ENCODE measurements at regions not wholly inside any gene's neighbourhood (a gene's known extent, or its start where the extent isn't known, plus 50 kb on each side); places are given as distances from the start of the nearest gene placed in this dataset.

GRCh38 chr12:73067616-73068015, 795.4 kb downstream of the TRHDE start:
- H3K27me3 ChIP-seq = no peaks in the 10 kb centered on the region
- H3K9me3 ChIP-seq = no peaks in the 10 kb centered on the region
- intact Hi-C loops (cut with DNase I; ENCODE audit: low total_unique reads) = no loop called here
- WGBS, 5 donors = 84 to 90% (median 90%) methylated on average over 4 to 5 of the region's 5 CpGs
- H3K36me3 ChIP-seq = no peaks in the 10 kb centered on the region
- H3K4me3 ChIP-seq = no peak overlapping the region
- no peaks in the 10 kb centered on the region for H3K4me1 ChIP-seq
- no peak for DNase-seq
- TF ChIP-seq POLR2AphosphoS5 (IDR thresholded peaks at IDR 0.05) (no peak), POLR2A (IDR thresholded peaks at IDR 0.05) (no peak), CTCF (IDR thresholded peaks at IDR 0.05) (no peak), EP300 (IDR thresholded peaks at IDR 0.05) (no peak)
- H3K27ac ChIP-seq = no peak overlapping the region

GRCh38 chr12:73072214-73072613, 800.0 kb downstream of the TRHDE start:
- intact Hi-C loops (cut with DNase I; ENCODE audit: low total_unique reads) = no loop called here
- no peak overlapping the region for H3K27ac ChIP-seq
- no peaks in the 10 kb centered on the region for H3K36me3 ChIP-seq
- WGBS, 5 donors = 81 to 97% (median 92%) methylated on average over 4 of the region's 4 CpGs
- H3K4me3 ChIP-seq = no peak overlapping the region
- no peaks in the 10 kb centered on the region for H3K4me1 ChIP-seq
- H3K27me3 ChIP-seq = no peaks in the 10 kb centered on the region
- no peak for TF ChIP-seq POLR2A (IDR thresholded peaks at IDR 0.05)
- TF ChIP-seq POLR2AphosphoS5 (IDR thresholded peaks at IDR 0.05) = no peak
- no peak for TF ChIP-seq EP300 (IDR thresholded peaks at IDR 0.05)
- TF ChIP-seq CTCF (IDR thresholded peaks at IDR 0.05) = no peak
- DNase-seq = no peak
- H3K9me3 ChIP-seq = peaks cover 0 to 11% (median 3%) of the 10 kb centered on the region in 4 donors

GRCh38 chr12:73076760-73077159, 804.6 kb downstream of the TRHDE start:
- Histone ChIP-seq H3K36me3 (no peaks in the 10 kb centered on the region), H3K4me3 (no peak overlapping the region), H3K27ac (no peak overlapping the region), H3K4me1 (no peaks in the 10 kb centered on the region), H3K9me3 (peaks cover 0 to 11% (median 3%) of the 10 kb centered on the region in 4 donors), H3K27me3 (no peaks in the 10 kb centered on the region)
- WGBS, 5 donors = 82 to 96% (median 92%) methylated on average over 2 of the region's 2 CpGs
- TF ChIP-seq EP300 (IDR thresholded peaks at IDR 0.05) (no peak), POLR2AphosphoS5 (IDR thresholded peaks at IDR 0.05) (no peak), CTCF (IDR thresholded peaks at IDR 0.05) (no peak), POLR2A (IDR thresholded peaks at IDR 0.05) (no peak)
- no peak for DNase-seq
- intact Hi-C loops (cut with DNase I; ENCODE audit: low total_unique reads) = no loop called here

DNA sequence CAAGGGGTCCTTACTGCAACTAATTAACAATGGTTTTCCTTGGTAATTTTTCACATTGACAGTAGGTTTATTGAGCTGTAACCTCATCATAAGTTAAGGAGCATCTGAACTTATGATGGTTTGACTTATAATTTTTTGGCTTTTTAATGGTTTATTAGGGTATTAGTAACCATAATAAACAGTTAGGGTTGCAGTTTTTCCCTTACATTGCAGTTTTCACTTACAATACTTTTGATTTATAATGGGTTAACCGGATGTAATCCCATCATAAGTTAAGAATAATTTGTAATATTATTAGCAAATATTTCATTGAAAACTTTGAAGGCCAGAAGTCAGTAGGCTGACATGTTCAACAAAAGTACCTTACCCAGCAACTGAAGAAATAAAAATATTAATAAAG, 811.6 kb downstream of the TRHDE start:
- WGBS, 5 donors = 46 to 68% (median 62%) methylated on average over 1 of the region's 1 CpG
- TF ChIP-seq CTCF (IDR thresholded peaks at IDR 0.05) = no peak
- no peak for TF ChIP-seq POLR2A (IDR thresholded peaks at IDR 0.05)
- TF ChIP-seq POLR2AphosphoS5 (IDR thresholded peaks at IDR 0.05) = no peak
- TF ChIP-seq EP300 (IDR thresholded peaks at IDR 0.05) = no peak
- intact Hi-C loops (cut with DNase I; ENCODE audit: low total_unique reads) = no loop called here

More for the DNA sequence above, 811.6 kb downstream of the TRHDE start:
- H3K9me3 ChIP-seq = peaks cover 0 to 16% (median 0%) of the 10 kb centered on the region in 4 donors
- no peaks in the 10 kb centered on the region for H3K36me3 ChIP-seq
- no peaks in the 10 kb centered on the region for H3K4me1 ChIP-seq
- H3K4me3 ChIP-seq = no peak overlapping the region
- no peak overlapping the region for H3K27ac ChIP-seq
- no peaks in the 10 kb centered on the region for H3K27me3 ChIP-seq
- no peak for DNase-seq
